ENCODE measurements at regions not wholly inside any gene's neighbourhood (a gene's known extent, or its start where the extent isn't known, plus 50 kb on each side); places are given as distances from the start of the nearest gene placed in this dataset.
"Not testable (repeated sequence)": the region's sequence is repeated elsewhere in the genome, so short reads cannot be mapped to it uniquely, and the experiment has no call there.

DNA sequence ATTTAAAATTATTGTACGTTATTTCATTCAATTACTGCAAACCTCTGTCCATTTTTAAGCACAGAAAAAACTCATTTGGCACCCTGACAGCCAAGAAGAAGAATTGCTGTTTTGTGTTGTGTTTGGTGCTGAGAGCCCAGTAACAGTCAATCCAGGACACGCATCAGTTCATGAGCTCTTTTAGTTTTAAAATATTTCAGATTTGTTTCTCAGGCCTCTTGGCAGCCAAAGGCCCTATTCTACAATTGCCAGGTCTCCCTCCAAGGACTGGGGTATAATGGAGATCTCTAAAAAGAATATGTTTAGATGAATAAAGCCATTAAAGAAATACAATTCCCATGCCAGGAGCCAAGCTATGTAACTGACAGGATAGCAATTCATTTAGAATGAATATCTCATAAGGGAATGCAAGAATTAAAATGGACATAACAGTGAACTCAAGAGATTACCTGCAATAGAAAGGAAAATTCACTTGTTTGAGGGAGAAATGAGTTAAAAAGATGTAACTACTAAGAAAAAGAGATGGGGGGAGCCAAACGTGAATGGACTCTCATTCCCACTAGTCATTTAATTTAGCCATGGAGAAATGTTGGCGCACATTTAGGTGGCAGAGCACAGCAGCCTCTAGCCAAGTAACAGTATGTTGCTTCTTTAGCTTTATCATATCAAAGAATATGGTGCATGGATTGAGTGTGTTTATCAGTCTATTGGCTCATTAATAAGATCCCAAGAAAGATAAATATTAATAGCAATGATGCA, 140.6 kb upstream of the PELI2 start:
- DNase-seq (ENCODE audit: low read depth, low spot score) = no peak

DNA sequence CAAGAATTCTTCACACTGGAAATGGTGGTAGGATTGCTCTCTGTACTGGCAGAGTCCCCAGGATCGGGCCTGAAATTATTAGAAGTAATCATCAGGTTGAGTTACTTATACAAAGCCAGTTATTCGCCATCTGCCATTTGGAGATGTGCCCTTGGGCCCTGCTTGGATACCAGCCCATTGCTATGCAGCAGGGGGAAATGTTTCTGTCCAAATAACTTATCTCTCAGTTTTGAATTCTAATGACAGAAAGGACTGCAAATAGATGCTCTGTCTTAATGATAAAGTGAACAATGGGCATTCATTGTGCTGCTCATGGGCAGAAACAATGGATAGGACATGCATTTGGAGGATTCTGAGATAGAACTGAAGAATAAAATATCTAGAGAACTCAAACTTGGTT, 139.1 kb upstream of the PELI2 start:
- no peak for DNase-seq (ENCODE audit: low read depth, low spot score)

- DNase-seq (ENCODE audit: low read depth, low spot score) = no peak
These were observed 138.4 kb upstream of the PELI2 start for GRCh38 chr14:55979781-55980180.

DNA sequence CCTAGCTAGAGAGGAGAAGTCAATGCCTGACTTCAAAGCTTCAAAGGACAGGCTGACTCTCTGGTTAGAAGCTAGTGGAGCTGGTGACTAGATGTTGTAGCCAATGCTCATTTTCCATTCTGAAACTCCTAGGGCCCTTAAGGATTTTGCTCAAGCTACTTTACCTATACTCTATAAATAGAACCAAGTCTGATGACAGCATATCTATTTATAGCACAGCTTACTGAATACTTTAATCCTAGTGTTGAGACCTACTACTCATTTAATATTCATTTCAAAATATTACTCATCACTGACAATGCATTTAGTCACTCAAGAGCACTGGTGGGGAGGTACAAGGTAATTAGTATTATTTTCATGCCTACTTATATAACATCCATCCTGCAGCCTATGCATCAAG, 137.2 kb upstream of the PELI2 start:
- no peak for DNase-seq (ENCODE audit: low read depth, low spot score)

GRCh38 chr14:55986069-55986468, 132.1 kb upstream of the PELI2 start:
- DNase-seq (ENCODE audit: low read depth, low spot score) = no peak

GRCh38 chr14:56000846-56001245, 117.4 kb upstream of the PELI2 start:
- no peak for DNase-seq (ENCODE audit: low read depth, low spot score)

GRCh38 chr14:56002342-56002741, 115.9 kb upstream of the PELI2 start:
- no peak for DNase-seq (ENCODE audit: low read depth, low spot score)

- DNase-seq (ENCODE audit: low read depth, low spot score) = no peak
These were observed 115.2 kb upstream of the PELI2 start for GRCh38 chr14:56002876-56003625.

GRCh38 chr14:56004323-56004722, 113.9 kb upstream of the PELI2 start:
- no peak for DNase-seq (ENCODE audit: low read depth, low spot score)

DNA sequence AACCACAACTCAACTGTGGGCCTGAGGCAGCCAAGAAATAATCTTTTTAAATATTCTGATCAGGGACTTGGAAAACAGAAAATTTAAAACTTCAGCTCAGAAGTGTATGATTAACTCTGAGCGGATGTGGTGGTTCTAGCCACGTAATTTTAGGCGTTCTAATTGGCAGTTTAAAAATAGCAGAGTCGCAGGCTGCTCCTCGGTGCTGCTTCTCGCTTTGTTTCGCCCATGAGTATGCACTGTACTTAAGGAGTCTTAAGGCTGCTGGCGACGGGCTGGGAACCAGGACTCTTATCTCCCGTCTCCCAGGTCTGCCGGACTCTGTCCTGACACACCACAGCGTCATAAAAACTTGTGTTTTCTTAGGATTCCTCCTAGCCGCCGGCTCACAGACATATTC, 113.4 kb upstream of the PELI2 start:
- no peak for DNase-seq (ENCODE audit: low read depth, low spot score)

- DNase-seq (ENCODE audit: low read depth, low spot score) = no peak
These were observed 112.8 kb upstream of the PELI2 start for GRCh38 chr14:56005191-56006053.

DNA sequence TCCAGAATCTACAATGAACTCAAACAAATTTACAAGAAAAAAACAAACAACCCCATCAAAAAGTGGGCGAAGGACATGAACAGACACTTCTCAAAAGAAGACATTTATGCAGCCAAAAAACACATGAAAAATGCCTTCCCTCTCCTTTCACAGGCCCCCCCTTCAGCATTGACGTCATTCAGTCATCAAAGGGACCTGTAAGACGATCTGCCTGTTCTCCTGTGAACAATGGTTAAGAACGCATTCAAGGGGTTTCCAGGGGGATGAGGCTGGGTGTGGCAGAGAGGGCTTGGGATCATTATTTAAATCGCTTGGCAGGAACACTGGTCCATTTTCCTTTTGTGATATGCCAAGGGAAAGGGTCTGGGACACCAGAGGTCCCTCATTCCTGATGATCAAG, 110.7 kb upstream of the PELI2 start:
- not testable (repeated sequence) for DNase-seq (ENCODE audit: low read depth, low spot score)

DNA sequence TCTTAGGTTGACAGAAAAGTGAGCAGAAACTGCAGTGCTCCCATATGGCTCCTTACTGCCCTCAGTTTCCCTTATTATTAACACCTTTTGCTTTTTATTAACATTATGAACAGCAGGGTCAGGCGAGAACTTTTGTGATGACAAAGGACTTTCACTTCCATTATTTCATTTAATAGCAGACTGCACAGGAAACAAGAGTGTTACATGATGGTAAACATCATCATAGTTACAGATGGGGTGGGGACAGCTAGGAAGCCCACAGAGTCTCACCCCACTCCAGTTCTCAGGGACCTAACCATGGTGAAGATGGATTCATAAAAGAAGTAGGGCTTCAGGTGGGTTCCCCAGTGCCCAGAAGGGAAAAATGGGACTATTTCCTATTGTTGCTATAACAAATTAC, 110.1 kb upstream of the PELI2 start:
- no peak for DNase-seq (ENCODE audit: low read depth, low spot score)

GRCh38 chr14:56008661-56009060, 109.5 kb upstream of the PELI2 start:
- DNase-seq (ENCODE audit: low read depth, low spot score) = not testable (repeated sequence)

GRCh38 chr14:56023661-56024081, 94.5 kb upstream of the PELI2 start:
- no peak for DNase-seq (ENCODE audit: low read depth, low spot score)

GRCh38 chr14:56025191-56025590, 93.0 kb upstream of the PELI2 start:
- no peak for DNase-seq (ENCODE audit: low read depth, low spot score)

GRCh38 chr14:56026506-56026905, 91.7 kb upstream of the PELI2 start:
- DNase-seq (ENCODE audit: low read depth, low spot score) = no peak

DNA sequence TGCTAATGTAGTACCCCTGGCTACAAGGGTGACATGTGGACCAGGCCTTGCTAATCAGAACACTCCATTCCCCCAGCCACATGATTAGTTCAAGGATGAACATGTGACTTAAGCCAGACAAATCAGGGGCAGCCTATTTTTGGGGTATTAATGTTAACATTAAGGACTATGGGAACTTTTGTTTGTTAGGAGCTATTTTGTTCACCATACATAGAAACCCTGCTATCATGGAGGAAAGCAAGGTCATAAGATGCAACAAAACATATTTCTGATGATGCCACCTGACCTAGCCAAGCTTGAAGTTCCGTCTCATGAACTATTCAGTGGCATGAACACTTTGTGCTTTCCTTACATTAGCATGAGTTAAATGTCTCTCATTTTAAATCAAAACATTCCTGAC, 90.8 kb upstream of the PELI2 start:
- no peak for DNase-seq (ENCODE audit: low read depth, low spot score)

DNA sequence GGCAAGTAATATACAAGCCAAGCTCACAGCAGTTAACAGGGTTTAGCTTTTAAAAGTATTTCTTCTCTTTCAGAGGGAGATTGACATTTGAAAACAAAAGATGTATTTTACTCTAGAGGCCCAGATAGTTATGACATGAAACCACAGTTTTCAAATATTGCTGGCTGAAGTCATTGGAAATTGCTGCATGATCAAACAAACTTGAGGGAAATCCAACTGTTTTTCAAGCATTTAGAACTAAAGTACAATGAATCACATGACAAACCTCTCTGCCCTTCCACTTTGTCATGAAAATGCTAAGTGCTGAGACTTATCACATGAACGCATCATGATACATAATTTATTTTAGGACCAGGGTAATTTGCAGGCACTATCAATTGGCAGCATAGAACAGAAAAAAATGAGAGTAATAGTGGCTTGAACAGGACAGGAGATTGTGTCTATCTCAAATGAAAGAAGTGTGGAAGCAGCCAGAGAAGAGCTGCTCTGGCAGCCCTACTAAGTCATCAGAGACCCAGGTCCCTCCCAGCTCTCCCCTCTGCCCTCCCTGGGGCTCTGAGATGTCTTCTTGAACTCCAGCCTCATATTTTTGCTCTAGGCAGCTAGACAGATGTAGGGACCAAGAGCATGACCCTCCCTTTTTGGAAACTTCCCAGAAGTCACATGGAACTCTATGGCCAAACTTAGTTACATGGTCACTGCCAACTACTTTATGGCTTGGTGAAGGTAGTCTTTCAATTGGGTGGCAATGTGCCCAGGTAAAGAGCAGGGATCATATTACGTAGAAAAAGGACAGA, 90.1 kb upstream of the PELI2 start:
- DNase-seq (ENCODE audit: low read depth, low spot score) = no peak

DNA sequence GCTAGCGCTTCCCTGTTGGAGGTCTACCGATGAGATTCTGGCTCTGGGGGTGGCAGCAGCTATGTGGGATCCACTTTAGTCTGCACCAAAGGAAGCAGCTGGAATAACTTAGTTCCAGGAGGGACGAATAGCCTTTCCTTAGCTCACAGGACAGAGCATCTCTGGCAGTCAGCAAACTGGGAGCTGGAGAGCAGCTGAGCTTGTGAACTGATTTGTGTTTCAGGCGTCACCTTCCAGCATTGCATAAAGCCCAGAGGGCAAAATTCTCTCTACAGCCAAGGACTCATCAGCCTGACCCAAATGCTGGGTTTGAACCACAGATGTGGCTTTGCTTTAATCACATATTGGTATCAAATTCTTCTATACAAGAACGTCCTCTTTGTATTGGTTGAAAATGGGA, 81.9 kb upstream of the PELI2 start:
- no peak for DNase-seq (ENCODE audit: low read depth, low spot score)

DNA sequence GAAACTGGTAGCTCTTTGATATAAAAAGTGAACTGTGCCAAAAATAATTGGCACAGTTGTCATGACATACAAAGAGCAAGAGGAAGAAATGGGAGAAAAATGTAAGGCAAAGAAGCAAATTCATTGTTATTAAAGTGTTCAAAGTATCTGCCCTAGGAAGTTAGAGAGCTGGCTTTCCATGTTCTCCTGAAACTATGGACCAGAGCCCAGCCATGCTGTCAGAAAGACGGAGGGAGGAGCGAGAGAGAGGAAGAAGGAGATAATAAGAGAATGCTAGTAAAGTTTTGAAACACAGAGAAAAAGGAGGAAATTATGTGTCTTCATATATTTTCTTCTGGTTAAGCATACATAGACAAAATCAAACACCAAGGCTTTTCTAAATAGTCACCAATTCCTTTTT, 78.1 kb upstream of the PELI2 start:
- no peak for DNase-seq (ENCODE audit: low read depth, low spot score)

All from activated CD4-positive, CD25-positive, alpha-beta regulatory T cell treated with anti-CD3 and anti-CD28 coated beads, Interleukin-2, amount 50 U/mL, for 16 hours (primary cell).